NOMO-1 treated with DMSO at 0.1 percent for 48 hours (cell line): ENCODE measurements at regions not wholly inside any gene's neighbourhood (a gene's known extent, or its start where the extent isn't known, plus 50 kb on each side); places are given as distances from the start of the nearest gene placed in this dataset.

Experiments used
- DNase-seq: peaks from one replicate; lab custom pipeline; 2025; ENCODE audit not compliant: unreplicated experiment; lab: John Stamatoyannopoulos, UW

DNA sequence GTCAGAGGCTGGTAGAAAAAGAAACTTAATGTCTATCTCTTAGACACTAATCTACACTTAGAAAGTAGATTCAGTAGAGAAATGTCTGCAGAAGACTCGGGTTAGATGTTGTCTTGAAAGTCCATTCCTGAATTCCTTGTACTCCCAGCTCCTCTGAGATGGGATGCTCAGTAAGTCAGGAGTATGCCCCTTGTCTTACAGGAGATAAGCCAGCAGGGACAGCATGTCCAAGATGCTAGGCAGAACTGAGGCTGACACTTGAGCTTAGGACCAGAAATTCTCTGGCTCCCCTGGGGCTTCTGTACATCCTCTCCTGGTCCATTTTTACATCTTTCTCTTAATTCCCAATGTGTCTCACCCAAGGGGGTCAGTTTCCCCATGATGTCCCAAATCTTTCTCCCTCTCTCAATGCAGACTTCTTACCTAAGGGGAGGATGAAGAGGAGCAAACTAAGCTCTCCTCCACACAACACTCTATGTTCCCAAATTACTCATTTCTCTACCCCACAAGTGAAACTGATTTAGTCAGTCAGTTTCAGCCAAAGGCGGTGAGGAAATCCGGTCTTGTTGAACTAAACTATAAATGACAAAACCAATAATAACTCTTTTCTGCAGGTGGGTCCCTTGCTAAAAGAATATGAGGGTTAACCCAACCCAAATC lies 558.2 kb upstream of the DIPK2B start:
- peak; percentile 66 for DNase-seq

DNA sequence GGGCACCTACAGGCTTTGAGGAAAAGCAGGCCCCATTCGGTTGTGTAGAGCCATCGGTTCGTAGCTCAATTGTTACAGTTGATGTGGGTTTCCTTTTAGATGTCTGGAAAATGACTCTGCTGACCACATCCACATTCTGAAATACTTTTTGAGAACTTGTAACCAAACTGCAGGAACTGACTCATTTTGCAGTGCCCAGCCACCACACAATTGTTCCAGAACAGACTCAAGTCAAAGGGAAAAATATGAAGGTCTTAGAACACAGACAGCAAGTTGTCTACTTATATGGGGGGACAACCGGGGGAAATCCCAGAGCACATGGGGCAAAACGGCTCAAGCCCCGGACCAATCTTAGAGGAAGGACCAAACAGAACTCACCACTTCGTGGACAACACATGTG lies 557.6 kb upstream of the DIPK2B start:
- peak; percentile 96 for DNase-seq

DNA sequence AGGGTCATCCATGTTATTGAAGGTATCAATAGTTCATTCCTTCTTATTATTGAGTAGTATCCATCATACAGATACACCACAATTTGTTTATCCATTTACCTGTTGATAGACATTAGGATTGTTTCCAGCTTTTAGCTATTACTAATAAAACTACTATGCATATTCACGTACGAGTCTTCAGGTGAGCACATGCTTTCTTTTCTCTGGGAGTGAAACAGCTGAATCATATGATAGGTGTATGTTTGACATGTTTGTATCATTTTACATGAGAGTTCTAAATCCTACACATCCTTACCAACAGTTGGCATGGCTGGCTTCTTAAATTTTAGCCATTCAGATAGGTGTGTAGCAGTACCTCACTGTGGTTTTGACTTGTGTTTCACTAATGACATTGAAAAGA lies 556.6 kb upstream of the DIPK2B start:
- DNase-seq, result no peak

GRCh38 chrX:45756557-45756956 lies 555.9 kb upstream of the DIPK2B start:
- no peak for DNase-seq

- no peak for DNase-seq
Observed at GRCh38 chrX:45755703-45756102, 555.0 kb upstream of the DIPK2B start.

DNA sequence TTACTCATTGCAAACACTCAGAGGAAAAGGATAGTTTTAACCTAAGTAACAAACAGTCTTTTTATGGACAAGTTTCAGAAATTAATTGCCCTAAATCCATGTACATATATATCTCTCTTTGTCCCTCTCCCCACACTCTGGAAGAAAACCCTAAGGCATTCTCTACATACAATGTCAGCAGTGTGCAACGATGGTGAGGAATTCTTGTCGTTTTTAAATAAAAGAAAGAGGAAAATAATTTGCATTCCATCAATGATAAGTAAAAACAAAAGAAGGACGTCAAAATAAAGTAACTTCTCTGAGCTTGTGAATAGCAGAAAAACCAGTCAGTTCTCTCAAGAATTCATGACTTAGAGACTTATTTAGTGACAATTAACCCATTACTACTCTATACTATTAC lies 550.5 kb upstream of the DIPK2B start:
- DNase-seq, result no peak

GRCh38 chrX:45750639-45751038 lies 550.0 kb upstream of the DIPK2B start:
- no peak for DNase-seq

DNA sequence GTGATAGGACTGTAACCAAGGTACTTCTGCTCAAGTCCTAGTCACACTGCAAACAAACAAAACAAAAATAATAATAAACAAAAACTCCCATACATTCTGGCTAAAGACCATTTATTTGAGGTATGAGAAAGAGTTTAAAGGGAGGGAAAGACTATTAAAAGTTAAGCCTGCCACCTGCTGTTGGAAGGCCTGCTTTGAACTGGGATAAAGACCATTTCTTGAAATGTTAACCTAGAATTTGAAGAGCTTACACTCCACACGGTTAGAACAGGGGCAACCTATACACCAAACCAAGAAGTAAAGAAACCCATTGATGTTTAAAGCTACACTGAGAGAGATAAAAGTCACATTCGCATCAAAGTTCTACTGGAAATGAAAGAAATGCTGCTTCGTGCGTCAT lies 548.7 kb upstream of the DIPK2B start:
- peak; percentile 47 for DNase-seq

GRCh38 chrX:45748369-45748774 lies 547.7 kb upstream of the DIPK2B start:
- no peak for DNase-seq

DNA sequence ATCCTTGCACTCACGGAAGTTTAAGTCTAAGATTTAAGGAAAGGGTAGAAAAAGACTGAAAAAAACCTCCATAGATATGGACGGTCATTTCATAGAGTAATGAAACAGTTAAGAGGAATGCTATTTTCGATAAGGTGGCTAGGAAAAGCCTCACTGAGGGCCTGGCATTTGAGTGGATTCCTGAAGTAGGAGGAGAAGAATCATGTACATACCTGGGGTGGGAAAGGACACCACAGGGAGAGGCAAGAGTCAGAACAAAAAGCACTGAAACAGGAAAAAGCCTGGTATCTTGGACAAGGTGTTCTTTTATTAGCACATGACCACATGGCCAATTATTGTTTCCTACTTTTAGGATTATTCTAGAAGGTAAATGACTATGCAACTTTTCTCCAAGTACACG lies 547.2 kb upstream of the DIPK2B start:
- no peak for DNase-seq

DNA sequence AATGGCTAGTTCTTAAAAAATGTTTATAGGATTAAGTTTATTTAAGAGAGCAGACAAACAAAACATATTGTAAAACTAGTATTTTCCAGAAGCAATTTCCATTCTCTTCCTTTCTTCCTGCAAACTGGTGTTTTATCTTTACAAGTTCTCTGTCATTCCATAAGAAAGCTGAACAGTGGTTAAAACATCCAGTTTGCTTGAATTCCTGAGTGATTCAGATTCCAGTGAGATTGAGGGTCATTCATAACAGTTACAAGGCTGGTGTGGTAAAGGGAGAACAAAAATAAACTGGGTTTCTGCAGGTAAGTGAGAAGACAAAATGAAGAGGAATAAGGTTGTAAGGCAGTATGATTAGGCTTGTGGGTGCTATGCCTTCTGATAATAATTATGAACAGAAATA lies 544.8 kb upstream of the DIPK2B start:
- no peak for DNase-seq

GRCh38 chrX:45743906-45744625 lies 543.4 kb upstream of the DIPK2B start:
- DNase-seq, result no peak

DNA sequence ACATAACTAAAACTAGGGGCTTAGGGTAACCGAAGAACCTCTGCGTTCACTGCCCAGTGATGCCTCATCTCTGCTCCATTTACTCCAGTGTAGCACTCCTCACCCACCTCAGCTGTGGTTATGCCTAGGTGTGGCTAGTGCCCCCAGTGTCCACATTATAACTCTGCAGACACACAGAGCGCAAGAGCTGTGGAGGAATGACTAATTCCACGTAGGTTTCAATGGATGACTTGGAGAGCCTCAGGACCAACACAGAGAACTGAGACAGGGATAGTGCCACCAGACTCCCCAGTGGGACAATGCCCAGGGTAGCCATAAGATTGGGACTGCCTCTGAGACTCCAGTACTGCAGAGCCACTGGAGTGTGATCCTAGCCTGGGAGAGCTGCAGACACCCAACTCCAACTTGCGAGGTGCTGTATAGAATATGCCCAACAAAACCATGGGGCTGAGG lies 542.4 kb upstream of the DIPK2B start:
- no peak for DNase-seq

GRCh38 chrX:45740291-45740690 lies 539.6 kb upstream of the DIPK2B start:
- no peak for DNase-seq

DNA sequence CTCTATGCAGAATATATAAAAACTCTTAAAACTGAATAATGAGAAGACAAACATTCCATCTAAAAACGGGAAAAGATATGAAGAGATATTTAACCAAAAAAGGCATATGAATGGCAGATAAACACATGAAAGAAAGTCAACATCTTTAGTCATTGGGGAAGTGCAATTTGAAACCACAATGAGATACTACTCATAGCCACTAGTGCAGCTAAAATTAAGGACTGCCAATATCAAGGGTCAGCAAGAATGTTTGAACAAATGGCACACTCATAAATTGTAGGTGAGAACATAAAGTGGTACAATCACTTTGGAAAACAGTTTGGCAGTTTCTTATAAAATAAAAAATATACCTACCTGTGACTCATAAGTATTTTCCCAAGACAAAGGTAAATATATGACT lies 534.9 kb upstream of the DIPK2B start:
- DNase-seq, result no peak

GRCh38 chrX:45731448-45731847 lies 530.8 kb upstream of the DIPK2B start:
- no peak for DNase-seq

DNA sequence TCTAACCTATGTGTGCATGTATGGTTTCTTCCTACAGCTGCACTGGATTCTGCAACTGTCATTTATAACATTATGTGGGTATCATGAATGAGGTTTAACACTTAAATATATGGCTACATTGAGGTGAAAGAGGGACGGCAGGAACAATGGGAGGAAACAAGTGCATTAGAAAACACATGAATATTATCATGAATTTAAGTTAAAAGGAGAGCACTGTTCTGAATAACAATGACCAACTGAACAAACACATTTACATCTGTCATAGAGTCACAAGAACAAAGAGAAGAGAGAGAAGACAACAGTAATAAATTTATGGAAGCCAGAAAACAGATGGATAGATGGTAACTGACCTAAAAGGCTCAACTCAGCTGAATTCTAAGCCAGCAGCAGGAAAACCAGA lies 527.1 kb upstream of the DIPK2B start:
- DNase-seq, result no peak

DNA sequence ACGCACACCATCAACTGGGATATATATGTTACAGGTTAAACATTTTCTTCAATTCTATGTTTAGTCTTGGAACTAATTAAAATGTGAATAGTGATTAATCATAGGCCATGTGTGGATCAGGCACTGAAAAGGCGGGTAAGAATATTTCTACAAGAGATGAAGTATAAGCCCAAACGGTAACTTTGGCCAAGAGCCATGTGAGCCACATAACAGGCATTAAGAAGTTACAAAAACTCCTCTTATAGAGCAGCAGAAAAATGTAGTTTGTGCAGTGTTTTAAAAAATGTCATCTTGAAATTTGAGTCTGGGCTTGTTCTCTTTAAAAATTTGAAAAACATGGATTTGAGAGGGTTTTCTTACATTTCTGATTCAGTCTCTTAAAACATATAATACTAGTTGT lies 521.8 kb upstream of the DIPK2B start:
- DNase-seq, result no peak

DNA sequence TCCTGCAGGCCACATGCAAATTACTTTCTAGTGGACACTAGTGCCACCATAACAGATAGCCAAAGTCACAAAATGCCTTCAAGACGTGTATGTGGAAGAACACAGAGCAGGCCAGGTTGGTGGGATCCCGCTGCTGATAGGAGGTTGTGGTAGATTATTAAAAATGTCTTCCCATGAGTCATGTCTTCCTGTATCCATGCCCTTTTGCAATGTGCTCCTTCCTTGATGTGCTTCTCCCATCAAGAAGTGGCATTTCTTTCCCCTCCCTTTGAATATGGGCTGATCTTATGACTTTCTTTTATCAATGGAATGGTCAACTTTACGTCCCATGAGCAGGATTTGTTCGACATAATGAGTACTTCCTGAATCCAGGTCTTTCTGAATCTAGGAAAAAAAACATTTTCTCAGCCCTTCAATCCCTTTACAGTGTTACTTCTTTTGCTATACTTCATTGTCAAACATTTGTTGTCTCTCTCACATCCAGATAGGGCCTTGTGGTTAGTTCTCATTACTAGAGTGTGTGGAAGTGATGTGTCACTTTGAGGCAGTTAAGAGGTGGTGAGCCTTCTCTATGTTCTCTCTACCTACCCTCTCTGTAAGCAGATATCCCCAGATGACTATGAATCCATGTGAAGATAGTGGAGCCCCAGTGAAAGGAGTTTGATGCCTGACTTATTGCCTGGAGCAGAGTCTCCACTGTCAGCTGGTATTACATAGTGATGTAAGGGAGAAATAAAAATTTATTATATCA lies 519.2 kb upstream of the DIPK2B start:
- no peak for DNase-seq

DNA sequence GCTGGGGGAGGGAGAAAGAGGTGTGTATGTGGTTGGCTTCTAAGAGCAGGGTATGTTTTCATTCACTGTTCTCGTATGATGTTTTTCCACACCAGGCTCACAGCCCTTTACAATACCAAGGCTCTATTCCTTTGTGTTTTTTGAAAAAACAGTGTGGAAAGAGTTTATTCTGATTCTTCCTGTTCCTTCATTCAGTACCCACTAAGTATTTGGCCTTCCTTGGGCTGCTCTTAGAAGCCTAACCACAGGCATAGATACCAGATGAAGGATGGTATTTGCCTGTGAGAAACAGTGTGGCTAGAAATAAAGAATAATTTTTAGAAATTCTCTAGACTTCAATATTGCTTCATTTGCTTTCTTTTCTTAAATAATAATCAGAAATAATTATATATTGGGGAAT lies 518.0 kb upstream of the DIPK2B start:
- DNase-seq, result no peak

- peak; percentile 21 for DNase-seq
Observed at GRCh38 chrX:45716750-45717149, 516.1 kb upstream of the DIPK2B start.

DNA sequence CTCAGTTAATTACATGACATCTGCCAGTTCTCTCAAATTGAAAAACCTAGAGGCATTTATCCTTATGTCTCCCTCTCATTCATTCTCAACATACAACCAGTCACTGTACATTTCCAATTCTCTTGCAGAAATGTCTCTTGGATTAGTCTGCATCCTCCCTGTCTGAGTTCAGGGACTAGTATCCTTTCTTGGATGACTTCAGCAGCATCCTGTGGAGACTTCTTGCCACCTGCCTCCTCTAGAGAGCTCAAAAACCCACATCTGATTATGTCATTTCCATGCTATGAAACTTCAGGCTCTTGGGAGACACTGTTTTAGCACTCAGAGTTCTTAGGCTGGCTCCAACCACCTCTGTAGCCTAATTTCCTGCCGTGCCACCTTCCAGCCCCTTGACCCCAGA lies 515.1 kb upstream of the DIPK2B start:
- no peak for DNase-seq
